ENCODE measurements at regions not wholly inside any gene's neighbourhood (a gene's known extent, or its start where the extent isn't known, plus 50 kb on each side); places are given as distances from the start of the nearest gene placed in this dataset.

GRCh38 chr1:79781261-79781660 is 774.7 kb upstream of the ADGRL4 start:
- TF ChIP-seq CTCF (conservative IDR thresholded peaks at IDR 0.05) = no peak
- H3K27ac ChIP-seq = no peak overlapping the region

DNA sequence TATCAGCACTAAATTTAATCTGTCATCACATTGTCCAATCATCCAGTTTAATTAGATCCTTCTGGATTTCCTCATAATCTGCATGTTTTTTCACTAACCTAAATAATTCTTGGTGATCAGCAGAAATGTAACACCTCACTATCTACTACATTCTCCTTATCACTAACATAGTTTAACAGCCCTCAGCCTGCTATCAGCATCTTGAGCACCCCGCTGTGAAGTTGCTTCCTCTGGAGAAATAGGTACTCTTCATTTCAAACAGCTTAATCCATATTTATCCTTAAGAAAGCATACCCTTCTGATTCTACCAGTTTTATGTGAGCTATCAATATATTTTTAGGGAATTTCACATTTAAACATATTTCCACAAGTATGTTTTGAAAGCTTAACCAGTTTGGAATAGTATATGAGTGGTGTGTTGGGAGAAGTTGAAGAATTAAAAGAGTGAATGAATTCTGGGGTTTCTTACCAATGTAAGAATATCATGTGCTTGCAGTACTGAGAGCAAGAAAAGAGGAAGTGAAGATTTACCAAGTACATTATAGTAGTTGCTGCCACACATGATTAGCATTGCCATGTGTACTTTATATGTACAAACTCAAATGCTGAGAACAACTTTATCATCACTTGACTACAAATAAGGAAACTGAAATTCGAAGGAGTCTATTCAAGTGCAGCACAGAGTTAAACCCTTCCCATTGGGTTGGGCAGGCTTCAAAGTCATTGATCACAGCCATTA is 771.1 kb upstream of the ADGRL4 start:
- H3K27ac ChIP-seq = no peak overlapping the region
- TF ChIP-seq CTCF (conservative IDR thresholded peaks at IDR 0.05) = no peak

DNA sequence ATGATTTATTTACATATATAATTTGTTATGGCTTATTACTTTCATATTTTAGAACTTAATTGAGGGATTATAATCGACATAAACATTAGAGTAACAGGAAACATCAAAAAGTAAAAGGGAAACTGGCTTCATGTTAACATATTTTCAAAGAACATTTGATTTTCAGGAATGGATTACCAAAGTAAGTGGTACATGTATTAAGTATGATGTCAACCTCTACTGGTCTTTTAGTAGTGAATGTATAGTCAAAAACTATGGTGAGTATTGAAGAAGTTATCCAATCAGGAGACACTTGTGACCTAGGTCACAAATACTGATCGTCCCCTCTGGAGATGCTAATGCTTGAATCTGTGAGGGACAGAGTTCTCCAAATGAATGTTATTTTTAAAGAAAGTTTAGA is 768.9 kb upstream of the ADGRL4 start:
- no peak overlapping the region for H3K27ac ChIP-seq
- no peak for TF ChIP-seq CTCF (conservative IDR thresholded peaks at IDR 0.05)

DNA sequence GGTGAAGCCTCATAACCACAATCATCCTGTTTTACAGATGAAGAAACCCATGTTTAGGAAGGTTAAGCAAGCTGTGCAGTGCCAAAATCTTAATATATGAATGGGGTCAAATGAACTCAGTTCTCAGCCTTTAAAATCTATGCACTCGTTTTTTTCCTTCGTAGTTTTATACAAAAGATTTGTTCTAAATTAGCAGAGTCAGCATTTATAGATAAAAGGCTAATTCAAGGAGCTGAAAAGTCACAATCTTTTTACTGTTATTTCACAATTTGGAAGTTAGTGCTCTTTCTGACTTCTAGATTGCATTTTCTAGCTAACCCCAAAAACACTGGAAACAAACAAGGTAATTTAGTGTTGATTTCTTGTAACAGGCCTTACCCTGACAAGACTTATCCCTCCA is 766.9 kb upstream of the ADGRL4 start:
- H3K27ac ChIP-seq = no peak overlapping the region
- no peak for TF ChIP-seq CTCF (conservative IDR thresholded peaks at IDR 0.05)

DNA sequence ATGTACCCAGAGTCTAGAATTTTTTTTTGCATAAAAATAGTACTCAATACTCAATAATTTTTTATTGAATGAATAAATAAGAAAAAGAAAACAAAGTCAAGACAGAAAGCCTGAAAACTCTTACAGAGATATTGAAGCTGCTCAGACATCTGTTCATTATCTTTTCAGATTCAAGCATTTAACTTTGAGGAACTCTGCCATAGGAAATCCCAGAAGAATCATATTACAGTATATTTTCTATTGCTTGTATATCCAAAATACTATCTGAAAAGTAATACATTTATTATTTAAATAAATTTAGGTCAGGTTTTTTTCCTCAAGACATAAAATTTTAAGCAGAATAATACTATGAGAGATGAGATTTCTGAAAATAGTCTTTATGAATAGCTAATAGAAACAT is 755.9 kb upstream of the ADGRL4 start:
- H3K27ac ChIP-seq = no peak overlapping the region
- TF ChIP-seq CTCF (conservative IDR thresholded peaks at IDR 0.05) = no peak

DNA sequence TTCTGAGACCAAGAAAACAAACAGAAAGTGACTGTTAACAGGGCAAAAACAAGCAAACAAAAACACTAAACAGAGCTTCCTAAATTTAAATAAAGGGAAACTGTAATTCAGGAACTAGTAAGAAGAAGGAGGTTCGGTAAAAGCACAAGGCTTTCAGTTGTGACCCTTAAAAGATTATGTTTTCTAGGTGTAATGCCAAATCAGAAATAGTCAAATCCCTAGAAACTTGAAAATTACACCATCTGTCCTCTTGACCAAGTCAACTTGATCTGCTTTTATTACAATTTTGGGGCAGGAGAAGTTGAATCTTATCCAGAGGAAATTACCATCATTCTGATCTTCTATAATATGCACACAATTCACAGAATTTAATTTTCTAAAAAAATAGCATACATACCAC is 754.0 kb upstream of the ADGRL4 start:
- TF ChIP-seq CTCF (conservative IDR thresholded peaks at IDR 0.05) = no peak

GRCh38 chr1:79749607-79750006 is 743.1 kb upstream of the ADGRL4 start:
- H3K27ac ChIP-seq = no peak overlapping the region
- TF ChIP-seq CTCF (conservative IDR thresholded peaks at IDR 0.05) = no peak

More for the DNA sequence above, 754.0 kb upstream of the ADGRL4 start:
- no peak overlapping the region for H3K27ac ChIP-seq
